Omental fat pad (tissue), 3 donors: ENCODE measurements at regions not wholly inside any gene's neighbourhood (a gene's known extent, or its start where the extent isn't known, plus 50 kb on each side); places are given as distances from the start of the nearest gene placed in this dataset.

ENCODE experiments used
- ATAC-seq: fragments of 150-250 bp; one replicate; pipeline ENCODE4 v1.9.1; 2016; ENCODE audit warnings: mild to moderate bottlenecking, moderate library complexity; ENCODE audit not compliant: low FRiP score
- DNase-seq: peaks from one replicate; pipeline ENCODE4 v3.0.0-alpha.2; 2019; ENCODE audit warnings: low spot score
- TF ChIP-seq, protein P1 (sequence below), 3 donors: fragments of 450-650 bp; IDR thresholded peaks; one replicate each; pipeline ENCODE4 v1.5.1; 2016 to 2017; ENCODE audit warnings: antibody characterized with exemption in 3 of 3, mild to moderate bottlenecking in 3 of 3, moderate library complexity in 2 of 3

DNA sequence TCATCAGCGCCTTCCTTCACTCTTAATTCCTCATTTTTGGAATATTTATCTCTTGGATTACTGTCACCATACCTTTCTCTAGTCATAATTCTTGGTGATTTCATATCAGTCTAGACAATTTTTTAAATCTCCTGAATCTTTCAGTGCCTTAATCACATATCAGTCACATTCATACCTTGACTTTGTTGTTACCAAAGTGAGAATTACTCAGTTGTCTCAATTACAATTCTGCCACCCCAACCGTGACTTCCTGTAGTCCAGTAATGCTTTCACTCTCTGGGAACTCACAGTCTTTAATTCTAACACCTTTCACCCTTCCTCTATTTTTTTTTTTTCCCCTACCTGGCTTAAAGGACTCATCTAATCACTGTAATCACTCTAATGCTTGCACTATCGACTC lies 1275.3 kb upstream of the TENM3 start:
- TF ChIP-seq, protein P1, sequence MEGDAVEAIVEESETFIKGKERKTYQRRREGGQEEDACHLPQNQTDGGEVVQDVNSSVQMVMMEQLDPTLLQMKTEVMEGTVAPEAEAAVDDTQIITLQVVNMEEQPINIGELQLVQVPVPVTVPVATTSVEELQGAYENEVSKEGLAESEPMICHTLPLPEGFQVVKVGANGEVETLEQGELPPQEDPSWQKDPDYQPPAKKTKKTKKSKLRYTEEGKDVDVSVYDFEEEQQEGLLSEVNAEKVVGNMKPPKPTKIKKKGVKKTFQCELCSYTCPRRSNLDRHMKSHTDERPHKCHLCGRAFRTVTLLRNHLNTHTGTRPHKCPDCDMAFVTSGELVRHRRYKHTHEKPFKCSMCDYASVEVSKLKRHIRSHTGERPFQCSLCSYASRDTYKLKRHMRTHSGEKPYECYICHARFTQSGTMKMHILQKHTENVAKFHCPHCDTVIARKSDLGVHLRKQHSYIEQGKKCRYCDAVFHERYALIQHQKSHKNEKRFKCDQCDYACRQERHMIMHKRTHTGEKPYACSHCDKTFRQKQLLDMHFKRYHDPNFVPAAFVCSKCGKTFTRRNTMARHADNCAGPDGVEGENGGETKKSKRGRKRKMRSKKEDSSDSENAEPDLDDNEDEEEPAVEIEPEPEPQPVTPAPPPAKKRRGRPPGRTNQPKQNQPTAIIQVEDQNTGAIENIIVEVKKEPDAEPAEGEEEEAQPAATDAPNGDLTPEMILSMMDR (IDR thresholded peaks at IDR 0.05): no peak
- DNase-seq: no peak
- ATAC-seq: no peak

DNA sequence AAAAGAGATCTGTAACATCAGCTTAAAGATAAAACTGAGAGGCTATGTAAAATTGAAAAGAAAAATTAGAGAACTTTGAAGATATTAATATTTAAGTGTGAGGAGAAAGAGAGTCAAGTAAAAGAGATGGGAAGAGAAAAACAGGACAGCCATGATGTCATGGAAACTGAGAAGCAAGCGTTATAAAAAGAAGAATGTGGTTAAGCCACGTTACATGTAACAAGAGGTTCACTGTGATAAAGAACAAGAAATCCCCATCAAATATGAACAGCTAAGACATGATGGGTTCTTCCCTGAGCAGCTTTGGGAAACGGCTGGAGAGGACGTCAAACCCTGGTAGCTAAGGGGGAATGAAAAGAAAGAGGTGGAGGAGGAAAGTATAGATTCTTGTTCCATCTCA lies 1269.3 kb upstream of the TENM3 start:
- no peak for ATAC-seq
- DNase-seq: no peak

DNA sequence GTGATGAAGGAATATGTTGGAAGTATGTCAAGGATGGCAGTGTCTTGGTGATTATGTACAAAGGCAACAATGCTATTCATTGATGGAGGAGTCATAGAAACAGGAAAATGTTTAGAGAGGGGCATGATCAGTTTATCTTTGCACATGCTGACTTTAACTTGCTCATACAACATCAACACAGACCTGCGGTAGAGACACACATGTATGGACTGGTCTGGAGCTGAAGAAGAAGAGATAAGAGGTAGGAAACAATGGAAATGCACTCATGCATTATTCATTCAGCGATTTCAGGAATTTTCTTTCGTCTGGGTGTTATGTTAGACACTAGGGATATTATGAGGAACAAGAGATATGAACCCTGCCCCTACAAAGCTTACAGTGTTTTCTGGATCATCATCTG lies 1252.3 kb upstream of the TENM3 start:
- DNase-seq (no peak), ATAC-seq (no peak)
- TF ChIP-seq, protein P1 (IDR thresholded peaks at IDR 0.05): no peak

More for the DNA sequence above, 1269.3 kb upstream of the TENM3 start:
- TF ChIP-seq, protein P1 (IDR thresholded peaks at IDR 0.05): no peak

DNA sequence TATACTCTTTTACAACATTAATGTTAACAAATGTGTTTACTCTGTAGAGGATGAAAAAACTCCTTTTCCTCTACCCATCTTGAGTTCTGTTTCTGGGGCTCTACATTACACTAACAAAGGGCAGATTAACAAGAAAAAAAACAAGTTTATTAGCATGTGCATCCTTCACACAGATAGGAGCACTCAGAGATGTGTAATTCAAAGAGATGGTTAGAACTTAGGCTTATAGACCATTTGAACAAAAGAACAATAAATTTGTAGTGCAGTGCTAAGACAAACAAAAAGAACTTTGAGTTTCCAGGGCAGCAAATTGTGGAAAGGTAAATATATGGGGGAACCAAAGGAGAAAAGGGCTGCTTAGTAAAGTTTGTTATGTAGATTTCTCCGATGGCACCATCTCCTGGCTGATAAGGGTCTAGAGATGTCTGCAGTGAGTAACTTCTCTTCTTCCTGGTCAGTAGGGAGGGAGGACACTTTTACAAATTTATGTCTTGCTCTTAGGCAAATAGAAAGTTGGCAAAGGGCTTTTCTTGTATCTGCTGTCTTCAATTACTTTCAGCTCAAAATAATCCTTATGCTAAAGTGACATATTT lies 1249.9 kb upstream of the TENM3 start:
- DNase-seq: no peak
- TF ChIP-seq, protein P1 (IDR thresholded peaks at IDR 0.05): no peak
- ATAC-seq: no peak

DNA sequence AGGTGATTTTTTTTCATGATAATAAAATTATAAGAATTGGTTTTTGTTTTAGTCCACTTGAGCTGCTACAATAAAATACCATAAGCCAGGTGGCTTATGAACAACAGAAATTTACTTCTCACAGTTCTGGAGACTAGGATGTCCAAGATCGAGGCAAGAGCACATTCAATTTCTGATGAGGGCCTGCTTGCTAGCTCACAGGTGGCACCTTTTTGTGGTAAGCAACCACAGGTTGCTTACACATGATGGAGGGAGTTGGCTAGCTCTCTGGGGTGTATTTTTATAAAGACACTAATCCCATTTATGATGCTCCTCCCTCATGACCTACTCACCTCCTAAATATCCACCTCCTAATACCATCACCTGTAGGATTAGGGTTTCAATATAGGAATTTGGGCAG lies 1248.5 kb upstream of the TENM3 start:
- DNase-seq (no peak), ATAC-seq (no peak)
- TF ChIP-seq, protein P1 (IDR thresholded peaks at IDR 0.05): no peak

DNA sequence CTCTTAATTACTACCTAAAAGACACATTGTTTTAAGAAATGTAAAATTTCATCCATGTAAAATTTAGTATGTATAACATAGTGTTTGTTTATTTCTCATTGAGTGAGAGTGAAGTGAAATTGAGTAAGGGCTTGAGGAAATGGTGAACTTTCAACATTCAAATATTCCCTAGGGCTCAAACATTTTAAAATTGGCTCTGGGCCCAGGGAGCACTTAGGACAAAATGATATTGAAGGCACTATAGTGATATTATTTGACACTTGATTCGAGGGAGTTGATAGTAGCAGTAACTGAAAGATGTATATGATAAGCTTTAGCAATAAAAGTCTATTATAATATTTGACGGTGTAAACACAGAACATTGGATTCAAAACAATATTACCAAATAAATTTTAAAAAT lies 1244.0 kb upstream of the TENM3 start:
- ATAC-seq: no peak
- TF ChIP-seq, protein P1 (IDR thresholded peaks at IDR 0.05): no peak

DNA sequence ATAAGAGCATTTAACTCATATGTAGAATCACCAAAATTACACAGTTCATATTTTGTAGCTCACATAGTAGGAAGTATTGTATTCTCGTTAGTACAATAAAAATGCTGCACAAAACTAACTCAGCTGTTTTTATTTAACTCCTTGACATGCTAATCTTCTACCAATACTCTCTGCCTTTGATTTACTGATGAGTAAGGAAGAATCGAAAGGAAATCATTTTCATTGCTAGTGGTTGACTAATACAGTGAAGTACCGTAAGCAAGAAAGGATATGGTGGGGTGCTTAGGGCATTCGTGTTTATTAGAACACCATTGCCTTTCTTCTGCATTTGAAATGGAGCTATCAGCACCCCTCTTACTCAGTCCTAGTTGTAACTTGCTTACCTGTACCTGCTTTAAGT lies 1239.1 kb upstream of the TENM3 start:
- TF ChIP-seq, protein P1 (IDR thresholded peaks at IDR 0.05): no peak
- ATAC-seq (no peak), DNase-seq (no peak)

More for the DNA sequence above, 1244.0 kb upstream of the TENM3 start:
- no peak for DNase-seq
